Fibroblast of lung (primary cell): ENCODE measurements at regions not wholly inside any gene's neighbourhood (a gene's known extent, or its start where the extent isn't known, plus 50 kb on each side); places are given as distances from the start of the nearest gene placed in this dataset.

Experiments
- DNase-seq, 2 donors: peaks; one replicate each; pipeline versions ENCODE4 v3.0.0 to v3.0.0-alpha.2; 2010; ENCODE audit warnings: low read depth in 2 of 2
- H2AFZ ChIP-seq: 2 replicates; pipeline ENCODE4 v1.5.1; 2012; ENCODE audit warnings: low read length, control low read depth, inconsistent platforms
- H3K27ac ChIP-seq: 2 replicates; pipeline ENCODE4 v1.5.1; 2011; ENCODE audit warnings: low read length, control low read depth; ENCODE audit not compliant: insufficient read depth
- H3K27me3 ChIP-seq: 2 replicates; pipeline ENCODE4 v1.5.1; 2011; ENCODE audit warnings: mild to moderate bottlenecking, low read length; ENCODE audit not compliant: control insufficient read depth, insufficient read depth
- H3K36me3 ChIP-seq: 2 replicates; pipeline ENCODE4 v1.5.1; 2011; ENCODE audit warnings: low read length; ENCODE audit not compliant: control insufficient read depth, insufficient read depth
- H3K4me1 ChIP-seq: 2 replicates; pipeline ENCODE4 v1.5.1; 2011; ENCODE audit warnings: low read length; ENCODE audit not compliant: control insufficient read depth, insufficient read depth; ENCODE audit errors: extremely low read depth
- H3K4me2 ChIP-seq: 2 replicates; pipeline ENCODE4 v1.5.1; 2011; ENCODE audit warnings: low read length, control low read depth; ENCODE audit not compliant: insufficient read depth; ENCODE audit errors: extremely low read depth
- H3K4me3 ChIP-seq, 4 experiments: fragments of 200-600 bp in 1 of 4; sonication (generic) in 1 of 4; replicated peaks in 1 of 4; 2 replicates each; pipeline ENCODE4 v1.5.1; 2011 to 2016; ENCODE audit warnings: low read length in 4 of 4, low read depth in 3 of 4, mild to moderate bottlenecking in 3 of 4, control low read depth in 2 of 4, inconsistent platforms in 1 of 4, mixed read lengths in 1 of 4; ENCODE audit not compliant: insufficient read depth in 1 of 4; ENCODE audit errors: control extremely low read depth in 1 of 4
- H3K79me2 ChIP-seq: 2 replicates; pipeline ENCODE4 v1.5.1; 2012; ENCODE audit warnings: mild to moderate bottlenecking, low read length, inconsistent platforms; ENCODE audit not compliant: control insufficient read depth, insufficient read depth
- H3K9ac ChIP-seq: 2 replicates; pipeline ENCODE4 v1.5.1; 2011; ENCODE audit warnings: mild to moderate bottlenecking, low read length, control low read depth; ENCODE audit not compliant: insufficient read depth
- H3K9me3 ChIP-seq: 2 replicates; pipeline ENCODE4 v1.5.1; 2012; ENCODE audit warnings: low read depth, low read length; ENCODE audit not compliant: control insufficient read depth, insufficient read depth
- H4K20me1 ChIP-seq: 2 replicates; pipeline ENCODE4 v1.5.1; 2011; ENCODE audit warnings: low read length; ENCODE audit not compliant: control insufficient read depth, insufficient read depth; ENCODE audit errors: extremely low read depth
- EZH2 ChIP-seq: IDR thresholded peaks from 2 replicates; pipeline ENCODE4 v1.5.1; 2012; ENCODE audit warnings: low read length, control low read depth, mild to moderate bottlenecking; ENCODE audit errors: missing control alignments
- TF ChIP-seq, protein P1 (sequence below), 2 donors: IDR thresholded peaks in 1 of 2; conservative IDR thresholded peaks in 1 of 2; 1 replicate in 1 of 2; 2 replicates in 1 of 2; pipeline ENCODE4 v1.5.1; 2011 to 2012; ENCODE audit warnings: low read length in 2 of 2, control low read depth in 1 of 2, inconsistent platforms in 1 of 2, low read depth in 1 of 2, mild to moderate bottlenecking in 1 of 2

GRCh38 chr6:48747471-48747870 is 636.5 kb upstream of the PTCHD4 start:
- no peak for TF ChIP-seq EZH2
- Histone ChIP-seq H3K27ac (no peak overlapping the region), H3K4me1 (peaks cover 3% of the 10 kb centered on the region), H3K9ac (no peak overlapping the region), H3K79me2 (no peaks in the 10 kb centered on the region), H3K27me3 (no peaks in the 10 kb centered on the region), H3K4me2 (no peak overlapping the region), H3K4me3 (no peak overlapping the region), H4K20me1 (no peaks in the 10 kb centered on the region), H3K36me3 (no peaks in the 10 kb centered on the region), H2AFZ (no peak overlapping the region), H3K9me3 (no peaks in the 10 kb centered on the region)
- DNase-seq, result no peak

DNA sequence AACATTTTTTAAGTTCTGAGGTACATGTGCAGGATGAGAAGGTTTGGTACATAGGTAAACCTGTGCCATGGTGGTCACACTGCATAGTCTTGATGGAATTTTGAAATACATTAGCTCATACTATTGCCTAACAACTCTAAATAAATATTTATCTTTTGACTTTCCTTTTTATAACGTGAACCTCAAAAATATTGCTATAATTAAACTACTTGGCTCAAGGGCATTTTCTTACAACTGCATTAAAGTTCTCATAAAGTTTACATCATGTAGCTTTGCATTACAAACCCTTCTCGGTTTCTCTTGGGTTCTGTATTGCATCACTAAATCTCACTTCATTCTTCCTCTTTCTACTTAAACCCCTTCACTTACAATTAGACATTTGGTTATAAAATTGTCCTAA is 636.0 kb upstream of the PTCHD4 start:
- Histone ChIP-seq H3K4me2 (no peak overlapping the region), H3K36me3 (no peaks in the 10 kb centered on the region), H3K9ac (no peak overlapping the region), H3K4me1 (peaks cover 3% of the 10 kb centered on the region), H3K9me3 (no peaks in the 10 kb centered on the region), H3K27ac (no peak overlapping the region), H3K4me3 (no peak overlapping the region), H3K27me3 (no peaks in the 10 kb centered on the region), H2AFZ (no peak overlapping the region), H3K79me2 (no peaks in the 10 kb centered on the region), H4K20me1 (no peaks in the 10 kb centered on the region)
- peak in 1 of 2 donors; percentile 81 for DNase-seq
- TF ChIP-seq, protein P1, sequence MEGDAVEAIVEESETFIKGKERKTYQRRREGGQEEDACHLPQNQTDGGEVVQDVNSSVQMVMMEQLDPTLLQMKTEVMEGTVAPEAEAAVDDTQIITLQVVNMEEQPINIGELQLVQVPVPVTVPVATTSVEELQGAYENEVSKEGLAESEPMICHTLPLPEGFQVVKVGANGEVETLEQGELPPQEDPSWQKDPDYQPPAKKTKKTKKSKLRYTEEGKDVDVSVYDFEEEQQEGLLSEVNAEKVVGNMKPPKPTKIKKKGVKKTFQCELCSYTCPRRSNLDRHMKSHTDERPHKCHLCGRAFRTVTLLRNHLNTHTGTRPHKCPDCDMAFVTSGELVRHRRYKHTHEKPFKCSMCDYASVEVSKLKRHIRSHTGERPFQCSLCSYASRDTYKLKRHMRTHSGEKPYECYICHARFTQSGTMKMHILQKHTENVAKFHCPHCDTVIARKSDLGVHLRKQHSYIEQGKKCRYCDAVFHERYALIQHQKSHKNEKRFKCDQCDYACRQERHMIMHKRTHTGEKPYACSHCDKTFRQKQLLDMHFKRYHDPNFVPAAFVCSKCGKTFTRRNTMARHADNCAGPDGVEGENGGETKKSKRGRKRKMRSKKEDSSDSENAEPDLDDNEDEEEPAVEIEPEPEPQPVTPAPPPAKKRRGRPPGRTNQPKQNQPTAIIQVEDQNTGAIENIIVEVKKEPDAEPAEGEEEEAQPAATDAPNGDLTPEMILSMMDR (conservative IDR thresholded peaks at IDR 0.05 in 1 of 2, IDR thresholded peaks at IDR 0.05 in 1 of 2; ENCODE audit: low read depth in 1 of 2, low read length in 2 of 2), result no peak

- no peak overlapping the region for H2AFZ ChIP-seq
- H3K27me3 ChIP-seq, result no peaks in the 10 kb centered on the region
- H4K20me1 ChIP-seq, result no peaks in the 10 kb centered on the region
- H3K4me3 ChIP-seq, result no peak overlapping the region
- peak; percentile 55 to 61 for DNase-seq
- no peaks in the 10 kb centered on the region for H3K36me3 ChIP-seq
- no peaks in the 10 kb centered on the region for H3K9me3 ChIP-seq
- H3K9ac ChIP-seq, result no peak overlapping the region
- H3K27ac ChIP-seq, result no peak overlapping the region
- TF ChIP-seq, protein P1 (conservative IDR thresholded peaks at IDR 0.05 in 1 of 2, IDR thresholded peaks at IDR 0.05 in 1 of 2; ENCODE audit: low read depth in 1 of 2, low read length in 2 of 2), result no peak
- TF ChIP-seq EZH2, result no peak
- H3K4me1 ChIP-seq, result peaks cover 3% of the 10 kb centered on the region
- no peaks in the 10 kb centered on the region for H3K79me2 ChIP-seq
- H3K4me2 ChIP-seq, result no peak overlapping the region
Observed at GRCh38 chr6:48744948-48745347, 634.0 kb upstream of the PTCHD4 start.
